ENCODE measurements at regions not wholly inside any gene's neighbourhood (a gene's known extent, or its start where the extent isn't known, plus 50 kb on each side); places are given as distances from the start of the nearest gene placed in this dataset.

- TF ChIP-seq CTCF (IDR thresholded peaks at IDR 0.05) (no peak), POLR2A (IDR thresholded peaks at IDR 0.05) (no peak)
- intact Hi-C loops (cut with DNase I; ENCODE audit: low total_unique reads): no loop called here
- peak in 1 of 2 donors; percentile 36 for DNase-seq (ENCODE audit: low spot score in 2 of 2)
- H3K4me3 ChIP-seq (ENCODE audit: low read depth, poor library complexity, severe bottlenecking): no peak overlapping the region
- WGBS, 2 donors: 84 to 86% methylated on average over 10 of the region's 10 CpGs
These were observed 327.1 kb downstream of the PTTG2 start for GRCh38 chr4:38287101-38287851.

- intact Hi-C loops (cut with DNase I; ENCODE audit: low total_unique reads): no loop called here
- TF ChIP-seq POLR2A (IDR thresholded peaks at IDR 0.05) (no peak), CTCF (IDR thresholded peaks at IDR 0.05) (no peak)
- no peak for DNase-seq (ENCODE audit: low spot score in 2 of 2)
- WGBS, 2 donors: 93 to 100% methylated on average over 1 of the region's 1 CpG
- H3K4me3 ChIP-seq (ENCODE audit: low read depth, poor library complexity, severe bottlenecking): no peak overlapping the region
These were observed 329.4 kb downstream of the PTTG2 start for GRCh38 chr4:38289553-38289952.

DNA sequence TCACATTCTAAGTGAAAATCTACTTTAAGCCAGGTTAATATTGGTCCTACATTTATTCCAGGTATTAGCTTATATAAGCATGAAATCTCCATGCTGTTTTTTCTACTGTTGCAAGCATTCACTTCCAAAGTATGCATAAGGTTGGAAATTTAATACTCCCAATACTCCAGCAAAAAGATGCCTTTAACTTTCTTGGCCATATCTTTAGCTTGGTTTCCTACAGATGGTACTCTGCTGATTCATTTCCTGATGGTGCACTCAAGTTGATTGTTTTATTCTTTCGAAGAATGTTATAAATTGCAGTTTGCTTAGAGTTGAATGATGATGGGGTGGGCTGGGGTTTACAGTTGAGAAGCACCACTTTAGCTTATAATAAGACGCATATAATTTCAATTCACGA is 330.2 kb downstream of the PTTG2 start:
- 83 to 85% methylated on average over 3 of the region's 3 CpGs for WGBS, 2 donors
- intact Hi-C loops (cut with DNase I; ENCODE audit: low total_unique reads): no loop called here

GRCh38 chr4:38290914-38291313 is 330.7 kb downstream of the PTTG2 start:
- WGBS, 2 donors: 80 to 97% methylated on average over 1 of the region's 1 CpG
- H3K4me3 ChIP-seq (ENCODE audit: low read depth, poor library complexity, severe bottlenecking): no peak overlapping the region
- no peak for TF ChIP-seq CTCF (IDR thresholded peaks at IDR 0.05)
- TF ChIP-seq POLR2A (IDR thresholded peaks at IDR 0.05): no peak
- DNase-seq (ENCODE audit: low spot score in 2 of 2): no peak
- intact Hi-C loops (cut with DNase I; ENCODE audit: low total_unique reads): no loop called here

More for the DNA sequence above, 330.2 kb downstream of the PTTG2 start:
- H3K4me3 ChIP-seq (ENCODE audit: low read depth, poor library complexity, severe bottlenecking): no peak overlapping the region
- TF ChIP-seq CTCF (IDR thresholded peaks at IDR 0.05) (no peak), POLR2A (IDR thresholded peaks at IDR 0.05) (no peak)
- DNase-seq (ENCODE audit: low spot score in 2 of 2): no peak

- WGBS, 2 donors: 77 to 80% methylated on average over 1 of the region's 1 CpG
- no peak overlapping the region for H3K4me3 ChIP-seq (ENCODE audit: low read depth, poor library complexity, severe bottlenecking)
- TF ChIP-seq CTCF (IDR thresholded peaks at IDR 0.05) (no peak), POLR2A (IDR thresholded peaks at IDR 0.05) (no peak)
- DNase-seq (ENCODE audit: low spot score in 2 of 2): no peak
- intact Hi-C loops (cut with DNase I; ENCODE audit: low total_unique reads): no loop called here
These were observed 332.3 kb downstream of the PTTG2 start for GRCh38 chr4:38292529-38292928.

GRCh38 chr4:38294238-38294637 is 334.0 kb downstream of the PTTG2 start:
- DNase-seq (ENCODE audit: low spot score in 2 of 2): no peak
- intact Hi-C loops (cut with DNase I; ENCODE audit: low total_unique reads): no loop called here
- TF ChIP-seq POLR2A (IDR thresholded peaks at IDR 0.05) (no peak), CTCF (IDR thresholded peaks at IDR 0.05) (no peak)
- H3K4me3 ChIP-seq (ENCODE audit: low read depth, poor library complexity, severe bottlenecking): no peak overlapping the region
- 87 to 94% methylated on average over 1 of the region's 1 CpG for WGBS, 2 donors
